OCI-LY1 (cell line): ENCODE measurements at regions not wholly inside any gene's neighbourhood (a gene's known extent, or its start where the extent isn't known, plus 50 kb on each side); places are given as distances from the start of the nearest gene placed in this dataset.

Experiments used
- EZH2 ChIP-seq: fragments of 200-600 bp; sonication (generic), shearing (Covaris generic); IDR thresholded peaks from 2 replicates; pipeline ENCODE4 v1.8.0; 2017; ENCODE audit warnings: borderline replicate concordance, mixed run types, mild to moderate bottlenecking, antibody characterized with exemption, low read length, moderate library complexity, mixed read lengths
- TF ChIP-seq, protein P1 (sequence below): fragments of 200-600 bp; sonication (generic), shearing (Covaris generic); IDR thresholded peaks from 2 replicates; pipeline ENCODE4 v1.5.1; 2017; ENCODE audit warnings: mild to moderate bottlenecking, antibody characterized with exemption, low read length, moderate library complexity, mixed read lengths

DNA sequence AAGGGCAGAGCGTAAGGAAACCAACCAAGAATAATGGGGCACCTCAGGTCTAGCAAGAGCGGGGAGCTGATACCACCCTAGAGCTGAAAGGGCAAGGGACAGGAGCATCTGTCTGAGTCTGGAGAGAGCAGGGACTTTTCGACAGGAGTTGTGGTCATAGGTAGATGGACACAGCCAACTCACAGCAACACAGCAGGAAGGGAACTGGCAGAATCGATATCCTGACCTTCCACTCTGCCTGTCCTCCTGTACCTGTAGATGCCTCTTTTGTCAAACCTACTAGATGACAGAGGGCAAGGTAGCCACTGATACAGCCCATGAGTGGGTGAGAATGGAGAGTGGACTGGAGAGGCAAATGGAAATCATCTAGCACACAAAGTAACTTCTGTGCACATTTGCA lies 247.2 kb upstream of the EGLN3 start:
- TF ChIP-seq, protein P1, sequence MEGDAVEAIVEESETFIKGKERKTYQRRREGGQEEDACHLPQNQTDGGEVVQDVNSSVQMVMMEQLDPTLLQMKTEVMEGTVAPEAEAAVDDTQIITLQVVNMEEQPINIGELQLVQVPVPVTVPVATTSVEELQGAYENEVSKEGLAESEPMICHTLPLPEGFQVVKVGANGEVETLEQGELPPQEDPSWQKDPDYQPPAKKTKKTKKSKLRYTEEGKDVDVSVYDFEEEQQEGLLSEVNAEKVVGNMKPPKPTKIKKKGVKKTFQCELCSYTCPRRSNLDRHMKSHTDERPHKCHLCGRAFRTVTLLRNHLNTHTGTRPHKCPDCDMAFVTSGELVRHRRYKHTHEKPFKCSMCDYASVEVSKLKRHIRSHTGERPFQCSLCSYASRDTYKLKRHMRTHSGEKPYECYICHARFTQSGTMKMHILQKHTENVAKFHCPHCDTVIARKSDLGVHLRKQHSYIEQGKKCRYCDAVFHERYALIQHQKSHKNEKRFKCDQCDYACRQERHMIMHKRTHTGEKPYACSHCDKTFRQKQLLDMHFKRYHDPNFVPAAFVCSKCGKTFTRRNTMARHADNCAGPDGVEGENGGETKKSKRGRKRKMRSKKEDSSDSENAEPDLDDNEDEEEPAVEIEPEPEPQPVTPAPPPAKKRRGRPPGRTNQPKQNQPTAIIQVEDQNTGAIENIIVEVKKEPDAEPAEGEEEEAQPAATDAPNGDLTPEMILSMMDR: no peak
- TF ChIP-seq EZH2: no peak
